Endothelial cell of umbilical vein (primary cell): ENCODE measurements at regions not wholly inside any gene's neighbourhood (a gene's known extent, or its start where the extent isn't known, plus 50 kb on each side); places are given as distances from the start of the nearest gene placed in this dataset.

Source experiments
- FOS ChIP-seq: IDR thresholded peaks from 2 replicates; pipeline ENCODE4 v1.6.1; 2011; ENCODE audit warnings: mild to moderate bottlenecking, low read length, moderate library complexity, borderline replicate concordance; ENCODE audit not compliant: insufficient read depth
- POLR2A ChIP-seq: IDR thresholded peaks from 2 replicates; pipeline ENCODE4 v1.6.1; 2012; ENCODE audit warnings: low read depth, mild to moderate bottlenecking, control low read depth, low read length
- POLR2AphosphoS5 ChIP-seq: IDR thresholded peaks from 2 replicates; pipeline ENCODE4 v1.6.1; 2012; ENCODE audit warnings: low read depth, mild to moderate bottlenecking, control low read depth, low read length, moderate library complexity; ENCODE audit not compliant: insufficient read depth
- TF ChIP-seq, protein P1 (sequence below), 2 donors: IDR thresholded peaks; 1 replicate in 1 of 2; 2 replicates in 1 of 2; pipeline ENCODE4 v1.5.1; 2011; ENCODE audit warnings: low read length in 2 of 2, mild to moderate bottlenecking in 2 of 2, moderate library complexity in 2 of 2, control low read depth in 1 of 2, inconsistent platforms in 1 of 2, low read depth in 1 of 2; ENCODE audit not compliant: insufficient read depth in 1 of 2; ENCODE audit errors: extremely low read depth in 1 of 2

DNA sequence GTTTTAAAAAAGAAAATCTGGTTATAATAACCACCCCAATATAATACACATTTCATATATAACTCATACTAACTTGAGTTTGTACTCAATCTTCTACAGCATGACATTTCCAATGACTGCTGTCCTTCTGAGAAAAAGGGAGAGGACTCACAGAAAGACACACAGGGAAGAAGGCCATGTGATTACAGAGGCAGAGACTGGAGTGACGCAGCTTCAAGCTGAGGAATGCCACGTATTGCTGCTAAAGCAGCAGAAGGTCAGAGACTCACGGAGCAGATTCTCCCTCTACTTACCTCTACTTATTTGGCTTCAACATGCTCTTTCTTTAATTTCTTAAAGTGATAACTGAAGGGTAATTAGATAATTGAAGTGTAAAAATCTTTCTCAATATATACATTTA lies 753.5 kb upstream of the PKDCC start:
- TF ChIP-seq FOS = no peak
- TF ChIP-seq POLR2A = no peak
- TF ChIP-seq, protein P1, sequence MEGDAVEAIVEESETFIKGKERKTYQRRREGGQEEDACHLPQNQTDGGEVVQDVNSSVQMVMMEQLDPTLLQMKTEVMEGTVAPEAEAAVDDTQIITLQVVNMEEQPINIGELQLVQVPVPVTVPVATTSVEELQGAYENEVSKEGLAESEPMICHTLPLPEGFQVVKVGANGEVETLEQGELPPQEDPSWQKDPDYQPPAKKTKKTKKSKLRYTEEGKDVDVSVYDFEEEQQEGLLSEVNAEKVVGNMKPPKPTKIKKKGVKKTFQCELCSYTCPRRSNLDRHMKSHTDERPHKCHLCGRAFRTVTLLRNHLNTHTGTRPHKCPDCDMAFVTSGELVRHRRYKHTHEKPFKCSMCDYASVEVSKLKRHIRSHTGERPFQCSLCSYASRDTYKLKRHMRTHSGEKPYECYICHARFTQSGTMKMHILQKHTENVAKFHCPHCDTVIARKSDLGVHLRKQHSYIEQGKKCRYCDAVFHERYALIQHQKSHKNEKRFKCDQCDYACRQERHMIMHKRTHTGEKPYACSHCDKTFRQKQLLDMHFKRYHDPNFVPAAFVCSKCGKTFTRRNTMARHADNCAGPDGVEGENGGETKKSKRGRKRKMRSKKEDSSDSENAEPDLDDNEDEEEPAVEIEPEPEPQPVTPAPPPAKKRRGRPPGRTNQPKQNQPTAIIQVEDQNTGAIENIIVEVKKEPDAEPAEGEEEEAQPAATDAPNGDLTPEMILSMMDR (IDR thresholded peaks at IDR 0.05; ENCODE audit: extremely low read depth in 1 of 2, insufficient read depth in 1 of 2, low read depth in 1 of 2, low read length in 2 of 2) = no peak
- no peak for TF ChIP-seq POLR2AphosphoS5
